ENCODE measurements at regions not wholly inside any gene's neighbourhood (a gene's known extent, or its start where the extent isn't known, plus 50 kb on each side); places are given as distances from the start of the nearest gene placed in this dataset.

DNA sequence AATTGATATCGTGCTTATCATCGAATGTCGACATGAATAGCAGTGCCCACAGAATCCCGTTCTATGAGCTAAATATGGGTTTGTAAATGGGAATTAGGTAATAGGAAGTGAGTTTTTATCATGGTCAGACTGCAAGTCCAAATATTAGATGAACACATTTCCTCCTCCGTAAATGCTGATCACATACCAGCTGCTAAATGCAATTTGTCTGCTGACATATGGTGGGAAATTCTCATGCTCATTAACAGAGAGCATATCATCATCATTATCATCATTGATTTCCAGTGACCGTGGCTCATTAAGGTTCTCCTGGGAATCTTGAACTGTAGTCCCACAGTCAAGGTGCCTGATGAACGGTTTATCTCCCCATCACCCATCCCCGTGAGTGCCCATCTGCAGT lies 998.8 kb upstream of the TMEM132C start (continued):
- TF ChIP-seq, protein P1, sequence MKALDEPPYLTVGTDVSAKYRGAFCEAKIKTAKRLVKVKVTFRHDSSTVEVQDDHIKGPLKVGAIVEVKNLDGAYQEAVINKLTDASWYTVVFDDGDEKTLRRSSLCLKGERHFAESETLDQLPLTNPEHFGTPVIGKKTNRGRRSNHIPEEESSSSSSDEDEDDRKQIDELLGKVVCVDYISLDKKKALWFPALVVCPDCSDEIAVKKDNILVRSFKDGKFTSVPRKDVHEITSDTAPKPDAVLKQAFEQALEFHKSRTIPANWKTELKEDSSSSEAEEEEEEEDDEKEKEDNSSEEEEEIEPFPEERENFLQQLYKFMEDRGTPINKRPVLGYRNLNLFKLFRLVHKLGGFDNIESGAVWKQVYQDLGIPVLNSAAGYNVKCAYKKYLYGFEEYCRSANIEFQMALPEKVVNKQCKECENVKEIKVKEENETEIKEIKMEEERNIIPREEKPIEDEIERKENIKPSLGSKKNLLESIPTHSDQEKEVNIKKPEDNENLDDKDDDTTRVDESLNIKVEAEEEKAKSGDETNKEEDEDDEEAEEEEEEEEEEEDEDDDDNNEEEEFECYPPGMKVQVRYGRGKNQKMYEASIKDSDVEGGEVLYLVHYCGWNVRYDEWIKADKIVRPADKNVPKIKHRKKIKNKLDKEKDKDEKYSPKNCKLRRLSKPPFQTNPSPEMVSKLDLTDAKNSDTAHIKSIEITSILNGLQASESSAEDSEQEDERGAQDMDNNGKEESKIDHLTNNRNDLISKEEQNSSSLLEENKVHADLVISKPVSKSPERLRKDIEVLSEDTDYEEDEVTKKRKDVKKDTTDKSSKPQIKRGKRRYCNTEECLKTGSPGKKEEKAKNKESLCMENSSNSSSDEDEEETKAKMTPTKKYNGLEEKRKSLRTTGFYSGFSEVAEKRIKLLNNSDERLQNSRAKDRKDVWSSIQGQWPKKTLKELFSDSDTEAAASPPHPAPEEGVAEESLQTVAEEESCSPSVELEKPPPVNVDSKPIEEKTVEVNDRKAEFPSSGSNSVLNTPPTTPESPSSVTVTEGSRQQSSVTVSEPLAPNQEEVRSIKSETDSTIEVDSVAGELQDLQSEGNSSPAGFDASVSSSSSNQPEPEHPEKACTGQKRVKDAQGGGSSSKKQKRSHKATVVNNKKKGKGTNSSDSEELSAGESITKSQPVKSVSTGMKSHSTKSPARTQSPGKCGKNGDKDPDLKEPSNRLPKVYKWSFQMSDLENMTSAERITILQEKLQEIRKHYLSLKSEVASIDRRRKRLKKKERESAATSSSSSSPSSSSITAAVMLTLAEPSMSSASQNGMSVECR (CRISPR knock-in tag; IDR thresholded peaks at IDR 0.05; ENCODE audit: borderline replicate concordance): no peak
- TF ChIP-seq NFE2L1 (CRISPR knock-in tag; IDR thresholded peaks at IDR 0.05): no peak
- no peak for TF ChIP-seq ZNF121 (CRISPR knock-in tag; IDR thresholded peaks at IDR 0.05)

DNA sequence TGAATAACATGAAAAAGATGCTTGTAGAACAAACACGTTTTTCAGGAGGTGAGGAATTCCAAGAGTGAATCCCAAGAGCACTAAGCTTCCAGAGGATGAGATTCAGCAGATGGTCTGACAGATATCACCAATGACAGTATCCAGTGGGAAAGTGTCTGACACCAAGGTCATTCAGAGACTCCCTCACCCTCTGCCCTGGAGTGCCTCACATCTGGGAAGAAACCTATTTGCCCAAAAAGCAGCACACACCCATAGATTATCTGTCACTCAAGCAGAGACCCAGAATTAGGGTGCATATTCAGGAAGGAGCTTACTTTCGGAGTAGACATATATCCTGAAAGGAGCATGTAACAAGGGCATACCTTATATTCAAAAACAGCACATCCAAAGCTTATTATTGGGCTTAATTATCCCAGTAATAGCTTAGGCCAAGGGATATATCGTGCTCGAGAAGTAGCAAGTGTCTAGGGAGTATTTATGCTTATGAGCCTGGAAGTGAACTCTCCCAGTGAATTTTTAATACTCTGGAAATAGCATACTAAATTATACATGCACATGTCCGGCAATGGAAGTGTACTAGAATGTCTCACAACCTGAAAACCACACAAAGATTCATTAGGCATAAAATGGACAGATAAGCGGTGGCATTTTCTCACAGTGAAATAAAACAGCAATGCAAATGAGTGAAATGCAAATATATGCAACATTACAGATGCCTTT lies 998.1 kb upstream of the TMEM132C start:
- H3K4me1 Mint-ChIP-seq: no peaks in the 10 kb centered on the region
- H3K36me3 Mint-ChIP-seq: peaks cover 66% of the 10 kb centered on the region
- ChIA-PET CTCF (no interaction called here), POLR2A (no interaction called here)
- H3K27ac Mint-ChIP-seq: no peak overlapping the region
- peaks cover 81% of the 10 kb centered on the region for H3K9me3 Mint-ChIP-seq
- ATAC-seq: no peak
- no peak overlapping the region for H3K4me3 Mint-ChIP-seq
- H3K27me3 Mint-ChIP-seq (ENCODE audit: low read depth): peaks cover 10% of the 10 kb centered on the region; the same call in 1 of the 2 replicates
- TF ChIP-seq EMX1 (CRISPR knock-in tag; IDR thresholded peaks at IDR 0.05): no peak
- TF ChIP-seq, protein P2, sequence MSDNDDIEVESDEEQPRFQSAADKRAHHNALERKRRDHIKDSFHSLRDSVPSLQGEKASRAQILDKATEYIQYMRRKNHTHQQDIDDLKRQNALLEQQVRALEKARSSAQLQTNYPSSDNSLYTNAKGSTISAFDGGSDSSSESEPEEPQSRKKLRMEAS (CRISPR knock-in tag; IDR thresholded peaks at IDR 0.05): no peak
- TF ChIP-seq FOXP1 (CRISPR knock-in tag; IDR thresholded peaks at IDR 0.05; ENCODE audit: borderline replicate concordance): no peak
- DNase-seq (ENCODE audit: low spot score): no peak

DNA sequence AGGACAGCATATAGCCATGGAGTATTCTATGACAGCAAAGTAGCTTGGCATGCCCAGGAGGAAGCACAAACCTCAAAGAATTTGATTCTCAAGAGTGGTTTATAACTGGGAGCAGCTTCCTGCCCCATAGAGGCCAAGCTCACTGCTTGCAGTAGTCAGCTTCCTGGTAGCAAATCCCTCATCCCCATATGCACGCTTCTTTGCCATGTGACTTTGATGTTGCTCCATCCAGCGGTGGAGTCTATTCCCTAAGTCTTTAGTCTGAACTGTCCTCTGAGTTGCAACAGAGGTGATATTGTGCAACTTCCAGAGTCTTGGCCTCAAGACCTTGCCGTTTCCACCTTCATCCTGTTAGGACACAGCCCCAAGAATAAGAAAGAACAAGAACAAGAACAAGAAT lies 996.8 kb upstream of the TMEM132C start:
- H3K27ac Mint-ChIP-seq: no peak overlapping the region
- H3K4me3 Mint-ChIP-seq: no peak overlapping the region
- ChIA-PET POLR2A (no interaction called here), CTCF (no interaction called here)
- no peaks in the 10 kb centered on the region for H3K4me1 Mint-ChIP-seq
- H3K36me3 Mint-ChIP-seq: peaks cover 61% of the 10 kb centered on the region
- peaks cover 10% of the 10 kb centered on the region; the same call in 1 of the 2 replicates for H3K27me3 Mint-ChIP-seq (ENCODE audit: low read depth)
- DNase-seq (ENCODE audit: low spot score) (no peak), ATAC-seq (no peak)
- peaks cover 82% of the 10 kb centered on the region for H3K9me3 Mint-ChIP-seq
- no peak for TF ChIP-seq FOXP1 (CRISPR knock-in tag; IDR thresholded peaks at IDR 0.05; ENCODE audit: borderline replicate concordance)
- TF ChIP-seq JAZF1 (CRISPR knock-in tag; IDR thresholded peaks at IDR 0.05): no peak
- no peak for TF ChIP-seq MYBL2 (CRISPR knock-in tag; IDR thresholded peaks at IDR 0.05)
- TF ChIP-seq PRRX2 (CRISPR knock-in tag; IDR thresholded peaks at IDR 0.05): no peak
- TF ChIP-seq, protein P3, sequence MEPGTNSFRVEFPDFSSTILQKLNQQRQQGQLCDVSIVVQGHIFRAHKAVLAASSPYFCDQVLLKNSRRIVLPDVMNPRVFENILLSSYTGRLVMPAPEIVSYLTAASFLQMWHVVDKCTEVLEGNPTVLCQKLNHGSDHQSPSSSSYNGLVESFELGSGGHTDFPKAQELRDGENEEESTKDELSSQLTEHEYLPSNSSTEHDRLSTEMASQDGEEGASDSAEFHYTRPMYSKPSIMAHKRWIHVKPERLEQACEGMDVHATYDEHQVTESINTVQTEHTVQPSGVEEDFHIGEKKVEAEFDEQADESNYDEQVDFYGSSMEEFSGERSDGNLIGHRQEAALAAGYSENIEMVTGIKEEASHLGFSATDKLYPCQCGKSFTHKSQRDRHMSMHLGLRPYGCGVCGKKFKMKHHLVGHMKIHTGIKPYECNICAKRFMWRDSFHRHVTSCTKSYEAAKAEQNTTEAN (CRISPR knock-in tag; IDR thresholded peaks at IDR 0.05): no peak
- no peak for TF ChIP-seq CREM (CRISPR knock-in tag; IDR thresholded peaks at IDR 0.05)
- TF ChIP-seq CBFB (CRISPR knock-in tag; IDR thresholded peaks at IDR 0.05; ENCODE audit: low read depth): no peak
- TF ChIP-seq CREB1 (CRISPR knock-in tag; IDR thresholded peaks at IDR 0.05): no peak
- TF ChIP-seq ZNF138 (CRISPR knock-in tag; conservative IDR thresholded peaks at IDR 0.05): no peak
- TF ChIP-seq, protein P4, sequence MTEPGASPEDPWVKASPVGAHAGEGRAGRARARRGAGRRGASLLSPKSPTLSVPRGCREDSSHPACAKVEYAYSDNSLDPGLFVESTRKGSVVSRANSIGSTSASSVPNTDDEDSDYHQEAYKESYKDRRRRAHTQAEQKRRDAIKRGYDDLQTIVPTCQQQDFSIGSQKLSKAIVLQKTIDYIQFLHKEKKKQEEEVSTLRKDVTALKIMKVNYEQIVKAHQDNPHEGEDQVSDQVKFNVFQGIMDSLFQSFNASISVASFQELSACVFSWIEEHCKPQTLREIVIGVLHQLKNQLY (CRISPR knock-in tag; IDR thresholded peaks at IDR 0.05): no peak
- TF ChIP-seq, protein P5, sequence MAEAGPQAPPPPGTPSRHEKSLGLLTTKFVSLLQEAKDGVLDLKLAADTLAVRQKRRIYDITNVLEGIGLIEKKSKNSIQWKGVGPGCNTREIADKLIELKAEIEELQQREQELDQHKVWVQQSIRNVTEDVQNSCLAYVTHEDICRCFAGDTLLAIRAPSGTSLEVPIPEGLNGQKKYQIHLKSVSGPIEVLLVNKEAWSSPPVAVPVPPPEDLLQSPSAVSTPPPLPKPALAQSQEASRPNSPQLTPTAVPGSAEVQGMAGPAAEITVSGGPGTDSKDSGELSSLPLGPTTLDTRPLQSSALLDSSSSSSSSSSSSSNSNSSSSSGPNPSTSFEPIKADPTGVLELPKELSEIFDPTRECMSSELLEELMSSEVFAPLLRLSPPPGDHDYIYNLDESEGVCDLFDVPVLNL (CRISPR knock-in tag; IDR thresholded peaks at IDR 0.05; ENCODE audit: borderline replicate concordance, low read depth): no peak
- TF ChIP-seq, protein P6, sequence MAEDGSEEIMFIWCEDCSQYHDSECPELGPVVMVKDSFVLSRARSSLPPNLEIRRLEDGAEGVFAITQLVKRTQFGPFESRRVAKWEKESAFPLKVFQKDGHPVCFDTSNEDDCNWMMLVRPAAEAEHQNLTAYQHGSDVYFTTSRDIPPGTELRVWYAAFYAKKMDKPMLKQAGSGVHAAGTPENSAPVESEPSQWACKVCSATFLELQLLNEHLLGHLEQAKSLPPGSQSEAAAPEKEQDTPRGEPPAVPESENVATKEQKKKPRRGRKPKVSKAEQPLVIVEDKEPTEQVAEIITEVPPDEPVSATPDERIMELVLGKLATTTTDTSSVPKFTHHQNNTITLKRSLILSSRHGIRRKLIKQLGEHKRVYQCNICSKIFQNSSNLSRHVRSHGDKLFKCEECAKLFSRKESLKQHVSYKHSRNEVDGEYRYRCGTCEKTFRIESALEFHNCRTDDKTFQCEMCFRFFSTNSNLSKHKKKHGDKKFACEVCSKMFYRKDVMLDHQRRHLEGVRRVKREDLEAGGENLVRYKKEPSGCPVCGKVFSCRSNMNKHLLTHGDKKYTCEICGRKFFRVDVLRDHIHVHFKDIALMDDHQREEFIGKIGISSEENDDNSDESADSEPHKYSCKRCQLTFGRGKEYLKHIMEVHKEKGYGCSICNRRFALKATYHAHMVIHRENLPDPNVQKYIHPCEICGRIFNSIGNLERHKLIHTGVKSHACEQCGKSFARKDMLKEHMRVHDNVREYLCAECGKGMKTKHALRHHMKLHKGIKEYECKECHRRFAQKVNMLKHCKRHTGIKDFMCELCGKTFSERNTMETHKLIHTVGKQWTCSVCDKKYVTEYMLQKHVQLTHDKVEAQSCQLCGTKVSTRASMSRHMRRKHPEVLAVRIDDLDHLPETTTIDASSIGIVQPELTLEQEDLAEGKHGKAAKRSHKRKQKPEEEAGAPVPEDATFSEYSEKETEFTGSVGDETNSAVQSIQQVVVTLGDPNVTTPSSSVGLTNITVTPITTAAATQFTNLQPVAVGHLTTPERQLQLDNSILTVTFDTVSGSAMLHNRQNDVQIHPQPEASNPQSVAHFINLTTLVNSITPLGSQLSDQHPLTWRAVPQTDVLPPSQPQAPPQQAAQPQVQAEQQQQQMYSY (CRISPR knock-in tag; IDR thresholded peaks at IDR 0.05): no peak
- no peak for TF ChIP-seq ZNF121 (CRISPR knock-in tag; IDR thresholded peaks at IDR 0.05)
